ENCODE measurements at regions not wholly inside any gene's neighbourhood (a gene's known extent, or its start where the extent isn't known, plus 50 kb on each side); places are given as distances from the start of the nearest gene placed in this dataset.
A peak's percentile ranks its signal among the peaks of the same experiment; 100 is the strongest.

DNA sequence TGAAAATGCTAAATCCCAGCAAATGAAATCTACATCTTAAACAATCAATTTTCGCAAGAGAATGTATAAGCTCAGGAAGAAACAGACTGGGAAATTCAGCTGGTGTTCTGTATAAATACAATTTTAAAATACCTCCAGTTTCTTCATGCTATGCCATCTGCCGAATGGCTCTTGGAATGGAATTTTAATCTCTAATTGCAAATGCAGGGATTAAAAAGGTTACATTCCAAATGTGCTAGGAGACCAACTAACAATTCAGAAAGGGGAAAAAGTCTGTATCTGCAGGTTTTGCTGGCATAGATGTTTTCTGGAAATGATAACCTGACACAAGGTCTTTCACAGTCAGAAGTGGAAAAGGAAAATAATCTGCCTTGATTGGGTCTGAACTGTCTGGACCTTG, 379.7 kb downstream of the MAT2B start:
- TF ChIP-seq POLR2AphosphoS5 (IDR thresholded peaks at IDR 0.05; ENCODE audit: insufficient read depth, low read depth, low read length) (no peak), MYC (IDR thresholded peaks at IDR 0.05; ENCODE audit: low read depth, low read length) (no peak), EZH2 (IDR thresholded peaks at IDR 0.05; ENCODE audit: borderline replicate concordance, low read depth, low read length, severe bottlenecking) (no peak), POLR2A (IDR thresholded peaks at IDR 0.05; ENCODE audit: low read depth, low read length) (no peak), FOS (IDR thresholded peaks at IDR 0.05; ENCODE audit: borderline replicate concordance, insufficient read depth, low read length) (no peak), GATA2 (IDR thresholded peaks at IDR 0.05; ENCODE audit: insufficient read depth, insufficient read length, low read depth, low read length) (no peak), JUN (IDR thresholded peaks at IDR 0.05; ENCODE audit: borderline replicate concordance, insufficient read depth, insufficient read length, low read depth) (no peak)
- TF ChIP-seq, protein P1, sequence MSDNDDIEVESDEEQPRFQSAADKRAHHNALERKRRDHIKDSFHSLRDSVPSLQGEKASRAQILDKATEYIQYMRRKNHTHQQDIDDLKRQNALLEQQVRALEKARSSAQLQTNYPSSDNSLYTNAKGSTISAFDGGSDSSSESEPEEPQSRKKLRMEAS (IDR thresholded peaks at IDR 0.05; ENCODE audit: insufficient read depth, insufficient read length), result no peak
- TF ChIP-seq, protein P2, sequence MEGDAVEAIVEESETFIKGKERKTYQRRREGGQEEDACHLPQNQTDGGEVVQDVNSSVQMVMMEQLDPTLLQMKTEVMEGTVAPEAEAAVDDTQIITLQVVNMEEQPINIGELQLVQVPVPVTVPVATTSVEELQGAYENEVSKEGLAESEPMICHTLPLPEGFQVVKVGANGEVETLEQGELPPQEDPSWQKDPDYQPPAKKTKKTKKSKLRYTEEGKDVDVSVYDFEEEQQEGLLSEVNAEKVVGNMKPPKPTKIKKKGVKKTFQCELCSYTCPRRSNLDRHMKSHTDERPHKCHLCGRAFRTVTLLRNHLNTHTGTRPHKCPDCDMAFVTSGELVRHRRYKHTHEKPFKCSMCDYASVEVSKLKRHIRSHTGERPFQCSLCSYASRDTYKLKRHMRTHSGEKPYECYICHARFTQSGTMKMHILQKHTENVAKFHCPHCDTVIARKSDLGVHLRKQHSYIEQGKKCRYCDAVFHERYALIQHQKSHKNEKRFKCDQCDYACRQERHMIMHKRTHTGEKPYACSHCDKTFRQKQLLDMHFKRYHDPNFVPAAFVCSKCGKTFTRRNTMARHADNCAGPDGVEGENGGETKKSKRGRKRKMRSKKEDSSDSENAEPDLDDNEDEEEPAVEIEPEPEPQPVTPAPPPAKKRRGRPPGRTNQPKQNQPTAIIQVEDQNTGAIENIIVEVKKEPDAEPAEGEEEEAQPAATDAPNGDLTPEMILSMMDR (IDR thresholded peaks at IDR 0.05; ENCODE audit: extremely low read depth in 1 of 2, insufficient read depth in 1 of 2, low read depth in 1 of 2, low read length in 2 of 2), result no peak
- POLR2A ChIA-PET, result no interaction called here
- Histone ChIP-seq H3K79me2 (ENCODE audit: control insufficient read depth, insufficient read depth, low read length) (no peaks in the 10 kb centered on the region), H3K4me3 (replicated peaks in 1 of 3; ENCODE audit: insufficient read depth in 1 of 3, low read depth in 1 of 3, low read length in 3 of 3) (no peak overlapping the region), H3K9ac (replicated peaks; ENCODE audit: extremely low read depth, insufficient read depth, low read length) (no peak overlapping the region), H3K9me1 (replicated peaks; ENCODE audit: control insufficient read depth, extremely low read depth, insufficient read depth, low read length) (no peaks in the 10 kb centered on the region), H3K9me3 (replicated peaks; ENCODE audit: control insufficient read depth, insufficient read depth, low read length) (no peaks in the 10 kb centered on the region), H3K36me3 (ENCODE audit: control insufficient read depth in 2 of 2, extremely low read depth in 1 of 2, insufficient read depth in 2 of 2, low read length in 2 of 2) (no peaks in the 10 kb centered on the region), H3K27me3 (ENCODE audit: control insufficient read depth in 2 of 2, insufficient read depth in 2 of 2, low read length in 2 of 2) (no peaks in the 10 kb centered on the region), H3K27ac (ENCODE audit: insufficient read depth, low read depth, low read length) (no peak overlapping the region), H4K20me1 (replicated peaks; ENCODE audit: control insufficient read depth, extremely low read depth, insufficient read depth, low read length) (no peaks in the 10 kb centered on the region), H3K4me2 (ENCODE audit: insufficient read depth, low read length) (no peak overlapping the region), H3K4me1 (ENCODE audit: control insufficient read depth, extremely low read depth, insufficient read depth, low read length) (no peaks in the 10 kb centered on the region), H2AFZ (ENCODE audit: low read depth, low read length) (peak overlapping the region; percentile 17)
- dilution Hi-C loops (cut with MboI; ENCODE audit: extremely low pct_ligation_motif_present, low sequenced_read_pairs) (no loop called here), intact Hi-C loops (cut with micrococcal nuclease) (no loop called here)
- FAIRE-seq (no peak), DNase-seq (ENCODE audit: low read depth, low spot score) (no peak)
- no TSS peak for BruUV-seq (replicated peaks)
- CTCF ChIA-PET, result interaction anchor here (1.5 kb wide), 1 partner anchor 9 kb away, joined by 5 read pairs; no protein-coding TSS in a partner anchor

Measured in endothelial cell of umbilical vein (primary cell).